RWPE1 (cell line): ENCODE measurements at regions not wholly inside any gene's neighbourhood (a gene's known extent, or its start where the extent isn't known, plus 50 kb on each side); places are given as distances from the start of the nearest gene placed in this dataset.

Experiments
- CTCF ChIA-PET: fragments of 350-600 bp; sonication (Branson Sonifier 250); formaldehyde crosslinking; extraction: SDS; loops from one replicate; lab custom pipeline; 2021; lab: Yijun Ruan, JAX
- POLR2A ChIA-PET: fragments of 400-600 bp; formaldehyde crosslinking; extraction: SDS; loops from one replicate; lab custom pipeline; 2020; ENCODE audit warnings: antibody characterized with exemption; ENCODE audit not compliant: low non-redundant PET; lab: Yijun Ruan, JAX
- DNase-seq: peaks from one replicate; pipeline ENCODE4 v3.0.0; 2012; ENCODE audit warnings: low spot score
- H3K27ac ChIP-seq: fragments of 450-650 bp; 2 replicates; pipeline ENCODE4 v1.5.1; 2017
- CTCF ChIP-seq: fragments of 450-650 bp; conservative IDR thresholded peaks from 2 replicates; pipeline ENCODE4 v1.5.1; 2017; ENCODE audit warnings: low read depth, mild to moderate bottlenecking

- POLR2A ChIA-PET: interaction anchor here (0.6 to 1.5 kb wide), 2 partner anchors 128 to 274 kb away, joined by 3 to 7 read pairs; partner anchors contain the start of gene MAFB
- CTCF ChIA-PET: interaction anchor here (0.6 to 0.7 kb wide), 2 partner anchors 56 to 1279 kb away, joined by 3 read pairs; no protein-coding TSS in a partner anchor
- peak; percentile 57 for DNase-seq
- TF ChIP-seq CTCF: no peak
- H3K27ac ChIP-seq: no peak overlapping the region
Measured at GRCh38 chr20:40414843-40415615, 274.0 kb downstream of the MAFB start.

GRCh38 chr20:40410028-40410427, 279.0 kb downstream of the MAFB start:
- ChIA-PET POLR2A (no interaction called here), CTCF (interaction anchor here (0.7 kb wide), 1 partner anchor 947 kb away, joined by 3 read pairs; no protein-coding TSS in a partner anchor)
- H3K27ac ChIP-seq: no peak overlapping the region
- no peak for DNase-seq
- TF ChIP-seq CTCF: no peak

- no peak for TF ChIP-seq CTCF
- ChIA-PET POLR2A (no interaction called here), CTCF (interaction anchor here (0.6 kb wide), 1 partner anchor 68 kb away, joined by 3 read pairs; no protein-coding TSS in a partner anchor)
- no peak for DNase-seq
- no peak overlapping the region for H3K27ac ChIP-seq
Measured at GRCh38 chr20:40397467-40397866, 291.6 kb downstream of the MAFB start.

GRCh38 chr20:40393197-40394079, 295.6 kb downstream of the MAFB start:
- no peak for DNase-seq
- H3K27ac ChIP-seq: no peak overlapping the region
- POLR2A ChIA-PET: no interaction called here
- TF ChIP-seq CTCF: no peak
- CTCF ChIA-PET: no interaction called here

- POLR2A ChIA-PET: no interaction called here
- DNase-seq: no peak
- CTCF ChIA-PET: interaction anchor here (0.6 kb wide), 1 partner anchor 139 kb away, joined by 3 read pairs; no protein-coding TSS in a partner anchor
- H3K27ac ChIP-seq: no peak overlapping the region
- no peak for TF ChIP-seq CTCF
Measured at GRCh38 chr20:40390654-40391053, 298.4 kb downstream of the MAFB start.

- no peak for DNase-seq
- H3K27ac ChIP-seq: no peak overlapping the region
- POLR2A ChIA-PET: no interaction called here
- CTCF ChIA-PET: no interaction called here
- TF ChIP-seq CTCF: no peak
Measured at GRCh38 chr20:40370800-40371199, 318.2 kb downstream of the MAFB start.
